ENCODE measurements at regions not wholly inside any gene's neighbourhood (a gene's known extent, or its start where the extent isn't known, plus 50 kb on each side); places are given as distances from the start of the nearest gene placed in this dataset.

GRCh38 chr10:121015916-121016315 lies 164.8 kb downstream of the WDR11 start:
- Histone ChIP-seq H3K4me3 (no peak overlapping the region), H3K27me3 (no peaks in the 10 kb centered on the region), H3K79me2 (no peaks in the 10 kb centered on the region), H4K20me1 (ENCODE audit: insufficient read depth, poor library complexity, severe bottlenecking) (no peaks in the 10 kb centered on the region), H3K9me3 (ENCODE audit: low read depth) (no peaks in the 10 kb centered on the region), H3K9me2 (replicated peaks; ENCODE audit: insufficient read depth) (no peaks in the 10 kb centered on the region), H3K36me3 (replicated peaks; ENCODE audit: insufficient read depth, low read depth) (no peaks in the 10 kb centered on the region), H2AFZ (no peak overlapping the region), H3K4me1 (ENCODE audit: insufficient read depth) (no peaks in the 10 kb centered on the region), H3K4me2 (no peak overlapping the region), H3K27ac (no peak overlapping the region)
- DNase-seq (ENCODE audit: low spot score), result no peak
- WGBS (ENCODE audit: low lambda C conversion rate, missing lambda C conversion rate), result 91% methylated on average over 3 of the region's 3 CpGs
- no peak for TF ChIP-seq EZH2 (IDR thresholded peaks at IDR 0.05; ENCODE audit: borderline replicate concordance)
- TF ChIP-seq, protein P1, sequence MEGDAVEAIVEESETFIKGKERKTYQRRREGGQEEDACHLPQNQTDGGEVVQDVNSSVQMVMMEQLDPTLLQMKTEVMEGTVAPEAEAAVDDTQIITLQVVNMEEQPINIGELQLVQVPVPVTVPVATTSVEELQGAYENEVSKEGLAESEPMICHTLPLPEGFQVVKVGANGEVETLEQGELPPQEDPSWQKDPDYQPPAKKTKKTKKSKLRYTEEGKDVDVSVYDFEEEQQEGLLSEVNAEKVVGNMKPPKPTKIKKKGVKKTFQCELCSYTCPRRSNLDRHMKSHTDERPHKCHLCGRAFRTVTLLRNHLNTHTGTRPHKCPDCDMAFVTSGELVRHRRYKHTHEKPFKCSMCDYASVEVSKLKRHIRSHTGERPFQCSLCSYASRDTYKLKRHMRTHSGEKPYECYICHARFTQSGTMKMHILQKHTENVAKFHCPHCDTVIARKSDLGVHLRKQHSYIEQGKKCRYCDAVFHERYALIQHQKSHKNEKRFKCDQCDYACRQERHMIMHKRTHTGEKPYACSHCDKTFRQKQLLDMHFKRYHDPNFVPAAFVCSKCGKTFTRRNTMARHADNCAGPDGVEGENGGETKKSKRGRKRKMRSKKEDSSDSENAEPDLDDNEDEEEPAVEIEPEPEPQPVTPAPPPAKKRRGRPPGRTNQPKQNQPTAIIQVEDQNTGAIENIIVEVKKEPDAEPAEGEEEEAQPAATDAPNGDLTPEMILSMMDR (IDR thresholded peaks at IDR 0.05; ENCODE audit: poor library complexity), result no peak

GRCh38 chr10:121024905-121025584 lies 173.9 kb downstream of the WDR11 start:
- no peak for DNase-seq (ENCODE audit: low spot score)
- no peaks in the 10 kb centered on the region for H3K4me1 ChIP-seq (ENCODE audit: insufficient read depth)
- H3K4me3 ChIP-seq, result no peak overlapping the region
- H3K36me3 ChIP-seq (replicated peaks; ENCODE audit: insufficient read depth, low read depth), result no peaks in the 10 kb centered on the region
- H2AFZ ChIP-seq, result no peak overlapping the region
- no peaks in the 10 kb centered on the region for H4K20me1 ChIP-seq (ENCODE audit: insufficient read depth, poor library complexity, severe bottlenecking)
- H3K79me2 ChIP-seq, result no peaks in the 10 kb centered on the region
- H3K9me3 ChIP-seq (ENCODE audit: low read depth), result no peaks in the 10 kb centered on the region
- H3K27ac ChIP-seq, result no peak overlapping the region
- H3K9me2 ChIP-seq (replicated peaks; ENCODE audit: insufficient read depth), result no peaks in the 10 kb centered on the region
- no peaks in the 10 kb centered on the region for H3K27me3 ChIP-seq
- no peak overlapping the region for H3K4me2 ChIP-seq
- TF ChIP-seq EZH2 (IDR thresholded peaks at IDR 0.05; ENCODE audit: borderline replicate concordance), result no peak
- TF ChIP-seq, protein P1 (IDR thresholded peaks at IDR 0.05; ENCODE audit: poor library complexity), result no peak
- TF ChIP-seq EZH2phosphoT487 (IDR thresholded peaks at IDR 0.05; ENCODE audit: low read depth, severe bottlenecking, unreplicated experiment), result no peak
- 80% methylated on average over 8 of the region's 8 CpGs for WGBS (ENCODE audit: low lambda C conversion rate, missing lambda C conversion rate)

DNA sequence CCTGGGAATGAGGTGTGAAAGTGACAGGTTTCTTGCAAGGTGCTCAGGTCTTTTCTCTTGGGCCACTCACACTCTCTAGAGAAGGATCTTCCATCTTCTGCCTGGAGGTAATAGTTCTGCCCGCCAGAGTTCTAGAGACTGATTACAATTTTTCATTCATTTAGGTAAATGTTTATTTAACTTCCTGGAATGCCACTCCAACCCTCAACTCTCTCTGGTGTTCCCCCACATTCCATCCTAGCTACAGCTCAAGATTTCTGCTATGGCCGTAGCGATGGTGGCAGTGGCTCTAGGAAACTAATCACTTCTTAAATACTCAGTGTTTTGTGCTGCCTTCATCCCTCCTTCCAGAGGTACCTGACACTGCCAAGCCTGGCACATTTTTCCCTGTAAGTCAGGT lies 174.6 kb downstream of the WDR11 start:
- Histone ChIP-seq H3K9me3 (ENCODE audit: low read depth) (no peaks in the 10 kb centered on the region), H3K4me3 (no peak overlapping the region), H3K27ac (no peak overlapping the region), H4K20me1 (ENCODE audit: insufficient read depth, poor library complexity, severe bottlenecking) (no peaks in the 10 kb centered on the region), H3K4me2 (no peak overlapping the region), H3K9me2 (replicated peaks; ENCODE audit: insufficient read depth) (no peaks in the 10 kb centered on the region), H3K36me3 (replicated peaks; ENCODE audit: insufficient read depth, low read depth) (no peaks in the 10 kb centered on the region), H2AFZ (no peak overlapping the region), H3K79me2 (no peaks in the 10 kb centered on the region), H3K27me3 (no peaks in the 10 kb centered on the region), H3K4me1 (ENCODE audit: insufficient read depth) (no peaks in the 10 kb centered on the region)
- TF ChIP-seq EZH2phosphoT487 (IDR thresholded peaks at IDR 0.05; ENCODE audit: low read depth, severe bottlenecking, unreplicated experiment) (no peak), EZH2 (IDR thresholded peaks at IDR 0.05; ENCODE audit: borderline replicate concordance) (no peak)
- TF ChIP-seq, protein P1 (IDR thresholded peaks at IDR 0.05; ENCODE audit: poor library complexity), result no peak
- 87% methylated on average over 3 of the region's 3 CpGs for WGBS (ENCODE audit: low lambda C conversion rate, missing lambda C conversion rate)
- DNase-seq (ENCODE audit: low spot score), result no peak
